ENCODE measurements at regions not wholly inside any gene's neighbourhood (a gene's known extent, or its start where the extent isn't known, plus 50 kb on each side); places are given as distances from the start of the nearest gene placed in this dataset.

- H3K4me1 ChIP-seq (ENCODE audit: insufficient read depth, low read length) = no peaks in the 10 kb centered on the region
- CTCF ChIA-PET = no interaction called here
- no peaks in the 10 kb centered on the region for H3K27me3 ChIP-seq (ENCODE audit: insufficient read depth, low read length, poor library complexity, severe bottlenecking)
- Mint-ChIP-seq H3K4me3 (no peak overlapping the region), H3K36me3 (no peaks in the 10 kb centered on the region), H3K27ac (no peak overlapping the region), H3K9me3 (peaks cover 7 to 26% (median 14%) of the 10 kb centered on the region in 5 donors), H3K27me3 (no peaks in the 10 kb centered on the region), H3K4me1 (no peaks in the 10 kb centered on the region)
- H3K9me3 ChIP-seq (ENCODE audit: low read length) = no peaks in the 10 kb centered on the region
- no peak overlapping the region for H3K27ac ChIP-seq (ENCODE audit: low read depth, low read length)
- H3K4me3 ChIP-seq (ENCODE audit: low read length) = no peak overlapping the region
- H3K36me3 ChIP-seq (ENCODE audit: insufficient read depth, low read length) = no peaks in the 10 kb centered on the region
- DNase-seq = no peak
- POLR2A ChIA-PET = no interaction called here
These were observed 510.3 kb upstream of the TMPRSS15 start for GRCh38 chr21:18913914-18914313.

GRCh38 chr21:18914570-18914969, 511.0 kb upstream of the TMPRSS15 start:
- H3K4me1 ChIP-seq (ENCODE audit: insufficient read depth, low read length) = no peaks in the 10 kb centered on the region
- no peaks in the 10 kb centered on the region for H3K27me3 ChIP-seq (ENCODE audit: insufficient read depth, low read length, poor library complexity, severe bottlenecking)
- no peaks in the 10 kb centered on the region for H3K9me3 ChIP-seq (ENCODE audit: low read length)
- H3K4me3 ChIP-seq (ENCODE audit: low read length) = no peak overlapping the region
- Mint-ChIP-seq H3K9me3 (peaks cover 4 to 20% (median 13%) of the 10 kb centered on the region in 5 donors), H3K36me3 (no peaks in the 10 kb centered on the region), H3K27ac (no peak overlapping the region), H3K4me3 (no peak overlapping the region), H3K27me3 (no peaks in the 10 kb centered on the region), H3K4me1 (no peaks in the 10 kb centered on the region)
- ChIA-PET POLR2A (no interaction called here), CTCF (no interaction called here)
- no peaks in the 10 kb centered on the region for H3K36me3 ChIP-seq (ENCODE audit: insufficient read depth, low read length)
- DNase-seq = no peak
- H3K27ac ChIP-seq (ENCODE audit: low read depth, low read length) = no peak overlapping the region

- Histone ChIP-seq H3K9me3 (ENCODE audit: low read length) (no peaks in the 10 kb centered on the region), H3K27ac (ENCODE audit: low read depth, low read length) (no peak overlapping the region), H3K4me1 (ENCODE audit: insufficient read depth, low read length) (no peaks in the 10 kb centered on the region), H3K27me3 (ENCODE audit: insufficient read depth, low read length, poor library complexity, severe bottlenecking) (no peaks in the 10 kb centered on the region), H3K36me3 (ENCODE audit: insufficient read depth, low read length) (no peaks in the 10 kb centered on the region), H3K4me3 (ENCODE audit: low read length) (no peak overlapping the region)
- no peak overlapping the region for H3K4me3 Mint-ChIP-seq
- no peak overlapping the region for H3K27ac Mint-ChIP-seq
- no peaks in the 10 kb centered on the region for H3K27me3 Mint-ChIP-seq
- POLR2A ChIA-PET = no interaction called here
- H3K36me3 Mint-ChIP-seq = no peaks in the 10 kb centered on the region
- CTCF ChIA-PET = no interaction called here
- no peaks in the 10 kb centered on the region for H3K4me1 Mint-ChIP-seq
- H3K9me3 Mint-ChIP-seq = peaks cover 0 to 13% (median 2%) of the 10 kb centered on the region in 5 donors
- DNase-seq = no peak
These were observed 514.0 kb upstream of the TMPRSS15 start for GRCh38 chr21:18917622-18918021.

GRCh38 chr21:18931237-18931636, 527.7 kb upstream of the TMPRSS15 start:
- H3K4me1 Mint-ChIP-seq = no peaks in the 10 kb centered on the region
- POLR2A ChIA-PET = no interaction called here

GRCh38 chr21:18937337-18937736, 533.8 kb upstream of the TMPRSS15 start:
- H3K4me3 Mint-ChIP-seq = no peak overlapping the region
- no peaks in the 10 kb centered on the region for H3K27me3 ChIP-seq (ENCODE audit: insufficient read depth, low read length, poor library complexity, severe bottlenecking)
- POLR2A ChIA-PET = no interaction called here
- CTCF ChIA-PET = no interaction called here
- no peaks in the 10 kb centered on the region for H3K4me1 Mint-ChIP-seq
- no peak overlapping the region for H3K27ac Mint-ChIP-seq
- H3K9me3 Mint-ChIP-seq = peaks cover 4 to 17% (median 10%) of the 10 kb centered on the region in 5 donors
- H3K36me3 Mint-ChIP-seq = no peaks in the 10 kb centered on the region
- no peaks in the 10 kb centered on the region for H3K4me1 ChIP-seq (ENCODE audit: insufficient read depth, low read length)
- H3K27ac ChIP-seq (ENCODE audit: low read depth, low read length) = no peak overlapping the region
- no peak overlapping the region for H3K4me3 ChIP-seq (ENCODE audit: low read length)
- no peaks in the 10 kb centered on the region for H3K36me3 ChIP-seq (ENCODE audit: insufficient read depth, low read length)
- DNase-seq = no peak
- H3K27me3 Mint-ChIP-seq = no peaks in the 10 kb centered on the region
- H3K9me3 ChIP-seq (ENCODE audit: low read length) = no peaks in the 10 kb centered on the region

More at GRCh38 chr21:18931237-18931636, 527.7 kb upstream of the TMPRSS15 start:
- H3K36me3 Mint-ChIP-seq = no peaks in the 10 kb centered on the region
- no peaks in the 10 kb centered on the region for H3K36me3 ChIP-seq (ENCODE audit: insufficient read depth, low read length)
- no peak overlapping the region for H3K27ac Mint-ChIP-seq
- peaks cover 5 to 18% (median 9%) of the 10 kb centered on the region in 5 donors for H3K9me3 Mint-ChIP-seq
- no peak overlapping the region for H3K4me3 Mint-ChIP-seq
- H3K4me1 ChIP-seq (ENCODE audit: insufficient read depth, low read length) = no peaks in the 10 kb centered on the region
- H3K27ac ChIP-seq (ENCODE audit: low read depth, low read length) = no peak overlapping the region
- no peak overlapping the region for H3K4me3 ChIP-seq (ENCODE audit: low read length)
- no peaks in the 10 kb centered on the region for H3K27me3 ChIP-seq (ENCODE audit: insufficient read depth, low read length, poor library complexity, severe bottlenecking)
- DNase-seq = no peak
- no peaks in the 10 kb centered on the region for H3K27me3 Mint-ChIP-seq
- CTCF ChIA-PET = no interaction called here
- no peaks in the 10 kb centered on the region for H3K9me3 ChIP-seq (ENCODE audit: low read length)

- H3K4me3 Mint-ChIP-seq = no peak overlapping the region
These were observed 537.2 kb upstream of the TMPRSS15 start for GRCh38 chr21:18940791-18941190.

GRCh38 chr21:18950045-18950740, 546.6 kb upstream of the TMPRSS15 start:
- ChIA-PET CTCF (no interaction called here), POLR2A (no interaction called here)
- Mint-ChIP-seq H3K9me3 (peaks cover 2 to 21% (median 10%) of the 10 kb centered on the region in 5 donors), H3K27me3 (no peaks in the 10 kb centered on the region), H3K27ac (no peak overlapping the region), H3K36me3 (no peaks in the 10 kb centered on the region), H3K4me3 (no peak overlapping the region), H3K4me1 (no peaks in the 10 kb centered on the region)
- Histone ChIP-seq H3K9me3 (ENCODE audit: low read length) (no peaks in the 10 kb centered on the region), H3K36me3 (ENCODE audit: insufficient read depth, low read length) (no peaks in the 10 kb centered on the region), H3K27ac (ENCODE audit: low read depth, low read length) (no peak overlapping the region), H3K4me1 (ENCODE audit: insufficient read depth, low read length) (no peaks in the 10 kb centered on the region), H3K27me3 (ENCODE audit: insufficient read depth, low read length, poor library complexity, severe bottlenecking) (no peaks in the 10 kb centered on the region), H3K4me3 (ENCODE audit: low read length) (no peak overlapping the region)
- DNase-seq = no peak

More at GRCh38 chr21:18940791-18941190, 537.2 kb upstream of the TMPRSS15 start:
- no peaks in the 10 kb centered on the region for H3K27me3 ChIP-seq (ENCODE audit: insufficient read depth, low read length, poor library complexity, severe bottlenecking)
- H3K4me1 Mint-ChIP-seq = no peaks in the 10 kb centered on the region
- no peak for DNase-seq
- H3K27ac Mint-ChIP-seq = no peak overlapping the region
- no peak overlapping the region for H3K27ac ChIP-seq (ENCODE audit: low read depth, low read length)
- ChIA-PET CTCF (no interaction called here), POLR2A (no interaction called here)
- no peaks in the 10 kb centered on the region for H3K4me1 ChIP-seq (ENCODE audit: insufficient read depth, low read length)
- no peaks in the 10 kb centered on the region for H3K36me3 ChIP-seq (ENCODE audit: insufficient read depth, low read length)
- no peaks in the 10 kb centered on the region for H3K27me3 Mint-ChIP-seq
- H3K9me3 Mint-ChIP-seq = peaks cover 2 to 18% (median 9%) of the 10 kb centered on the region in 5 donors
- no peak overlapping the region for H3K4me3 ChIP-seq (ENCODE audit: low read length)
- H3K36me3 Mint-ChIP-seq = no peaks in the 10 kb centered on the region
- H3K9me3 ChIP-seq (ENCODE audit: low read length) = no peaks in the 10 kb centered on the region

GRCh38 chr21:18951271-18952038, 547.9 kb upstream of the TMPRSS15 start:
- DNase-seq = no peak
- H3K4me1 Mint-ChIP-seq = no peaks in the 10 kb centered on the region
- H3K27me3 ChIP-seq (ENCODE audit: insufficient read depth, low read length, poor library complexity, severe bottlenecking) = no peaks in the 10 kb centered on the region
- POLR2A ChIA-PET = no interaction called here
- no peak overlapping the region for H3K4me3 Mint-ChIP-seq
- no peaks in the 10 kb centered on the region for H3K36me3 ChIP-seq (ENCODE audit: insufficient read depth, low read length)
- H3K27me3 Mint-ChIP-seq = no peaks in the 10 kb centered on the region
- no peaks in the 10 kb centered on the region for H3K36me3 Mint-ChIP-seq
- H3K27ac ChIP-seq (ENCODE audit: low read depth, low read length) = no peak overlapping the region
- H3K9me3 Mint-ChIP-seq = peaks cover 5 to 24% (median 7%) of the 10 kb centered on the region in 5 donors
- no peak overlapping the region for H3K4me3 ChIP-seq (ENCODE audit: low read length)
- no peak overlapping the region for H3K27ac Mint-ChIP-seq
- no peaks in the 10 kb centered on the region for H3K9me3 ChIP-seq (ENCODE audit: low read length)
- CTCF ChIA-PET = no interaction called here
- no peaks in the 10 kb centered on the region for H3K4me1 ChIP-seq (ENCODE audit: insufficient read depth, low read length)
